HL-60 (cell line): ENCODE measurements at regions not wholly inside any gene's neighbourhood (a gene's known extent, or its start where the extent isn't known, plus 50 kb on each side); places are given as distances from the start of the nearest gene placed in this dataset.
A peak's percentile ranks its signal among the peaks of the same experiment; 100 is the strongest.

ENCODE experiments used
- DNase-seq, 2 experiments: peaks; one replicate each; pipeline ENCODE4 v3.0.0-alpha.2; 2010 to 2020; ENCODE audit warnings: low read depth in 1 of 2, low spot score in 1 of 2
- H3K27ac ChIP-seq: fragments of 250-450 bp; sonication (Bioruptor Pico); replicated peaks from 2 replicates; pipeline ENCODE4 v1.5.1; 2020; ENCODE audit warnings: mild to moderate bottlenecking, moderate library complexity
- H3K27me3 ChIP-seq: fragments of 250-450 bp; sonication (Bioruptor Pico); 2 replicates; pipeline ENCODE4 v1.5.1; 2021; ENCODE audit warnings: mild to moderate bottlenecking, moderate library complexity; ENCODE audit not compliant: insufficient read depth, poor library complexity, severe bottlenecking
- H3K4me3 ChIP-seq: replicated peaks from 2 replicates; pipeline ENCODE4 v1.5.1; 2011; ENCODE audit warnings: mild to moderate bottlenecking, control low read depth, low read length; ENCODE audit not compliant: insufficient read depth
- CTCF ChIP-seq: IDR thresholded peaks from one replicate; pipeline ENCODE4 v1.5.1; 2011; ENCODE audit warnings: low read length, control low read depth, inconsistent platforms; ENCODE audit not compliant: insufficient read depth
- GABPA ChIP-seq: IDR thresholded peaks from 2 replicates; pipeline ENCODE4 v1.6.1; 2012; ENCODE audit warnings: low read depth
- POLR2AphosphoS5 ChIP-seq: IDR thresholded peaks from 2 replicates; pipeline ENCODE4 v1.6.1; 2012; ENCODE audit warnings: low read depth
- REST ChIP-seq: IDR thresholded peaks from 2 replicates; pipeline ENCODE4 v1.6.1; 2012; ENCODE audit warnings: low read depth; ENCODE audit not compliant: insufficient replicate concordance
- SPI1 ChIP-seq: IDR thresholded peaks from 2 replicates; pipeline ENCODE4 v1.6.1; 2012; ENCODE audit warnings: low read depth, mild to moderate bottlenecking, borderline replicate concordance

DNA sequence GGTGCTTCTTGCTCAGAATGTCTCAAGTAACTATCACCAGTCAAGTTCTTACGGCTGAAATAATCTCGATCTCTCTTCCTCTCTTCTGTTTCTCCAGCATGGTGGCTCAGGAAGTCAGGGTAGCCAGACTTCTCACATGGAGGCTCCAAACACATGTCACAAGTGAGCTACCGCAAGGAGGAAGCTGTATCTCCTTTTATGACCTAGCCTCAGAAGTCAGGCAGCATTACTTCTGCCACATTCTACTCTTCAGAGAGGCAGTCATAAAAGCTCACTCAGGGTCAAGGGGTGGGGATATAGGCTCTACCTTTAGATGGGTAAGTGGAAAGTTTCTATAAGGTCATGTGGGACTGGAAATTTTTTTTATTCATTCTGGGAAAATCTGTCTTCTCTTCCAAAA lies 86.6 kb upstream of the NEO1 start:
- peaks cover 3% of the 10 kb centered on the region for H3K27me3 ChIP-seq
- DNase-seq = peak in 1 of 2 experiments; percentile 4
- TF ChIP-seq REST (no peak), GABPA (no peak), SPI1 (no peak), POLR2AphosphoS5 (no peak)
- H3K4me3 ChIP-seq = no peak overlapping the region
- no peak overlapping the region for H3K27ac ChIP-seq

GRCh38 chr15:72964542-72964941 lies 87.7 kb upstream of the NEO1 start:
- no peak for DNase-seq
- Histone ChIP-seq H3K27me3 (peaks cover 2% of the 10 kb centered on the region), H3K4me3 (no peak overlapping the region), H3K27ac (no peak overlapping the region)
- TF ChIP-seq POLR2AphosphoS5 (no peak), CTCF (no peak), SPI1 (no peak), GABPA (no peak), REST (no peak)

DNA sequence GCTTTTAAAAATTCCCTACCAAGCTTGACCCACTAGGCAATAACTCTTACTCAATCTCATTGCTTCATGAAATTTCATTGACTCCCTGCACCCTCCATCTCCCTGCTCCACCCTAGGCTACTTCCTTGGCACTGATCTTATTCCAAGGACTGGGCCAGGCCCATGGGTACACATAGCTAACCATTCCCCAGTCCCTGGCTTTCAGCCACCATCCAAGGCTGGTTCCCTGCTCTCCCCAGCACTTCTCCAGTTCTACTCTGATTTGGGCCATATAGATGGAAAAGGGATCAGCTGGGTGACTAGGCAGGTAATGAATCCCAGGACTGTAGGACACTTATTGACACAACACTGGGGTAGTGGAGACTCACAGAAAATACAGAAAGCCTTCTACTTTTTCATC lies 88.1 kb upstream of the NEO1 start:
- H3K27ac ChIP-seq = no peak overlapping the region
- no peaks in the 10 kb centered on the region for H3K27me3 ChIP-seq
- no peak for DNase-seq
- TF ChIP-seq POLR2AphosphoS5 (no peak), GABPA (no peak), SPI1 (no peak), REST (no peak), CTCF (no peak)
- no peak overlapping the region for H3K4me3 ChIP-seq
